Glutamatergic neuron (in vitro differentiated cells): ENCODE measurements at regions not wholly inside any gene's neighbourhood (a gene's known extent, or its start where the extent isn't known, plus 50 kb on each side); places are given as distances from the start of the nearest gene placed in this dataset.
"Not testable (repeated sequence)": the region's sequence is repeated elsewhere in the genome, so short reads cannot be mapped to it uniquely, and the experiment has no call there.

Experiments used
- DNase-seq: peaks from one replicate; pipeline ENCODE4 v3.0.0; 2022
- H3K27ac Mint-ChIP-seq: one replicate; pipeline ENCODE4 v1.8.0; 2020; ENCODE audit warnings: mild to moderate bottlenecking, mixed read lengths, inconsistent platforms; ENCODE audit not compliant: unreplicated experiment
- H3K27me3 Mint-ChIP-seq: one replicate; pipeline ENCODE4 v1.8.0; 2020; ENCODE audit warnings: mild to moderate bottlenecking, moderate library complexity, mixed read lengths, inconsistent platforms; ENCODE audit not compliant: unreplicated experiment
- H3K36me3 Mint-ChIP-seq: one replicate; pipeline ENCODE4 v1.8.0; 2020; ENCODE audit warnings: mild to moderate bottlenecking, mixed read lengths, inconsistent platforms; ENCODE audit not compliant: unreplicated experiment
- H3K4me1 Mint-ChIP-seq: one replicate; pipeline ENCODE4 v1.8.0; 2020; ENCODE audit warnings: mild to moderate bottlenecking, low read depth, mixed read lengths, inconsistent platforms; ENCODE audit not compliant: unreplicated experiment
- H3K4me3 Mint-ChIP-seq: one replicate; pipeline ENCODE4 v1.8.0; 2020; ENCODE audit warnings: mild to moderate bottlenecking, mixed read lengths, inconsistent platforms; ENCODE audit not compliant: unreplicated experiment
- H3K9me3 Mint-ChIP-seq: one replicate; pipeline ENCODE4 v1.8.0; 2020; ENCODE audit warnings: mild to moderate bottlenecking, moderate library complexity, mixed read lengths, inconsistent platforms; ENCODE audit not compliant: unreplicated experiment
- CTCF ChIP-seq: fragments of 200-600 bp; sonication (generic); IDR thresholded peaks from one replicate; pipeline ENCODE4 v1.5.0; 2021; ENCODE audit not compliant: partially characterized antibody, unreplicated experiment

GRCh38 chr7:115292381-115292780, 370.5 kb downstream of the MDFIC start:
- no peak overlapping the region for H3K27ac Mint-ChIP-seq
- H3K27me3 Mint-ChIP-seq, result no peaks in the 10 kb centered on the region
- no peaks in the 10 kb centered on the region for H3K4me1 Mint-ChIP-seq
- H3K36me3 Mint-ChIP-seq, result no peaks in the 10 kb centered on the region
- TF ChIP-seq CTCF, result no peak
- no peak for DNase-seq
- no peaks in the 10 kb centered on the region for H3K9me3 Mint-ChIP-seq
- H3K4me3 Mint-ChIP-seq, result no peak overlapping the region

GRCh38 chr7:115289971-115290370, 368.1 kb downstream of the MDFIC start:
- Mint-ChIP-seq H3K27ac (no peak overlapping the region), H3K4me3 (no peak overlapping the region), H3K36me3 (no peaks in the 10 kb centered on the region), H3K27me3 (no peaks in the 10 kb centered on the region), H3K9me3 (no peaks in the 10 kb centered on the region), H3K4me1 (no peaks in the 10 kb centered on the region)
- DNase-seq, result no peak
- TF ChIP-seq CTCF, result no peak

GRCh38 chr7:115276791-115277190, 354.9 kb downstream of the MDFIC start:
- TF ChIP-seq CTCF, result no peak
- Mint-ChIP-seq H3K27me3 (peaks cover 1% of the 10 kb centered on the region), H3K4me1 (no peaks in the 10 kb centered on the region), H3K9me3 (no peaks in the 10 kb centered on the region), H3K4me3 (no peak overlapping the region), H3K36me3 (no peaks in the 10 kb centered on the region), H3K27ac (no peak overlapping the region)
- no peak for DNase-seq

GRCh38 chr7:115273855-115274254, 352.0 kb downstream of the MDFIC start:
- H3K9me3 Mint-ChIP-seq, H3K27ac Mint-ChIP-seq, H3K27me3 Mint-ChIP-seq, DNase-seq, H3K4me3 Mint-ChIP-seq, H3K4me1 Mint-ChIP-seq, H3K36me3 Mint-ChIP-seq: not testable (repeated sequence)

GRCh38 chr7:115273139-115273772, 351.4 kb downstream of the MDFIC start:
- Mint-ChIP-seq H3K27ac (no peak overlapping the region), H3K36me3 (no peaks in the 10 kb centered on the region), H3K4me3 (no peak overlapping the region), H3K27me3 (peaks cover 1% of the 10 kb centered on the region), H3K4me1 (no peaks in the 10 kb centered on the region), H3K9me3 (no peaks in the 10 kb centered on the region)
- DNase-seq, result no peak
- TF ChIP-seq CTCF, result no peak
